ENCODE measurements at regions not wholly inside any gene's neighbourhood (a gene's known extent, or its start where the extent isn't known, plus 50 kb on each side); places are given as distances from the start of the nearest gene placed in this dataset.
A peak's percentile ranks its signal among the peaks of the same experiment; 100 is the strongest.

DNA sequence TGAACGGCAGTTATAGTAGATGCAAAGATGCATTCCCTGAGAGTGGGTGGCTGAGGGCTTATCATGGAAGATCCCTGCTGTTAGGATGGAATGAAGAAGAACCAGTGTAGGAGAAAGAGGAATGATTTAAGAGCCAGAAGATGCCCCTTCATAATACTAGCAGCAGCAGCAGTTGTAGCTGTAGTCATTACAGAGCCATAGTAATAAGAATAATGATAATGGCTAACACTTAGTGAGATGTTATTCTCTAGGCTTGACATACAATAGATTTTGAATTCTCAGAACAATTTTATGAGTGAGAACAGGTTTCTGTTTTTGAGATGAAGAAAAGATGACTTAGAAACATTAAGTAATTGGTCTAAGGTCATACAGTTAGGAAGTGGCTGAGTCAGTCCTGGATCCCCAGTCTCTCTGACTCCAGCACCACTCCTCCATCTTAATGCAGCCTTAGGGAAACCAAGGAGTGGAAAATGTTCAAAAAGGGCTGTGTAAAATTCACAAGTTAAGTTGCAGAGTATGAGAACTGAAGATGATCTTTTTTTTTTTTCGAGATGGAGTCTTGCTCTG, 459.4 kb upstream of the SGCD start:
- DNase-seq = no peak

DNA sequence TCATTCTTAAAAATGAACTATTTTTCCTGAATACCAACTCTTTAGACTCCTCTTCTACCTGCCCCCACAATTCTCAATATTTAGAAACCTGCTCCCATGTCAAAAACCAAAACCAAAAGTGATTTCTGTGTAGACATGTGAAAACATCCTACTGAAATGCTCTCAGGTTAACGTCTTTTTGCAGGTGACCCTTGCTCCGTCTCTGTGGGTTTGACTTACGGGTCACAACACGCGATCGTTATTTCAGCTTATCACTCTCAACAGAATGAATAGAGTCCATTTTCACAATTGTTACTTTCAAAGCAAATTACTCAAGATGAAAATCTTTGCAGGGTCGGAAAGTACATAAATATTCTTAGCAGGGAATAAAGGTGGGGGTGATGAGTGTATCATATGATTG, 456.3 kb upstream of the SGCD start:
- DNase-seq = no peak

DNA sequence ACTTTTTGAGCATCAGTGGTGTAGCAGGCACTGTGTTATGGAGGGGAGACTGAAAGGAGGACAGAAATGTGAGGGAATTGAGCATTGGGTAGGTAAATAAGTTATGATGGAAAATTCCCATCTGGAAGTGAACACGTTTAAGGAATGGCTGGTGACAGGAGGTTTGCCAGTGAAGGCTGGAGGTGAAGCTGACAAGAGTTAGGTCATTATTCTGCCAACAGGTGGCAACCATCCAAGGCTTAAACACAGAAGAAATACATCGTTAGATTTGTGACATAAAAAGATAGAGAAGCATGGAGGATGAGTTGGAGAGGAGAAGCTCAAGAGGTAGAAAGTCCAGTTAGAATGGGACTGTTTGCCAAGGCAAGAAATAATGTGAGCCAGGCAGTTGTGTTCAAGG, 455.3 kb upstream of the SGCD start:
- no peak for DNase-seq

DNA sequence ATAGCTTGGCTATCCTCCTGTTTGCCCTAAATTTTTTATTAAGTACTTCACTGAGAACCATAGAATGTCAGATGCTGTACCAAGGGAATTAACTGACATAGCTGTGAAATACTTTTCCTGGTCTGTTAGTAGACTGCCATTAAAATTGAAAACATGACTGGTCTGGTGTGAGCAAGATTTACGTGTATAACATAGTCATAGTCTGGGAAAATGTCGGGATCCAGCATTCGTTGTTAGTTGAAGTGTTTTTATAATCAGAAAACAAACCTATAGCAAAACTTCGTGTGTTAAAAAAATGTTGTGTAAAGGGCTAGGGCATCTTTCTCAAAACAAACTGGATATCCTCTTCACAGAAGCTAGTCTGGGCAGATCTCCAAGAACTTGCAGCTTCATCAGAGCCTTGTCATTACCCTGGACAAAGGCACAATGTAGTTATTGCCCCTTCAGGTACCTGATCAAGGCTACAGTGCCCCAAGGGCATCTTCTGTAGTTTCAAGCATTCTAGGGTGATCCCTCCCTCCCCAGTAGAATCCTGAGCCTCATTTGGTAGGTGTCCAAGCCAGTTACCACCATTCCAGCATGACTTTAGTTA, 454.2 kb upstream of the SGCD start:
- no peak for DNase-seq

DNA sequence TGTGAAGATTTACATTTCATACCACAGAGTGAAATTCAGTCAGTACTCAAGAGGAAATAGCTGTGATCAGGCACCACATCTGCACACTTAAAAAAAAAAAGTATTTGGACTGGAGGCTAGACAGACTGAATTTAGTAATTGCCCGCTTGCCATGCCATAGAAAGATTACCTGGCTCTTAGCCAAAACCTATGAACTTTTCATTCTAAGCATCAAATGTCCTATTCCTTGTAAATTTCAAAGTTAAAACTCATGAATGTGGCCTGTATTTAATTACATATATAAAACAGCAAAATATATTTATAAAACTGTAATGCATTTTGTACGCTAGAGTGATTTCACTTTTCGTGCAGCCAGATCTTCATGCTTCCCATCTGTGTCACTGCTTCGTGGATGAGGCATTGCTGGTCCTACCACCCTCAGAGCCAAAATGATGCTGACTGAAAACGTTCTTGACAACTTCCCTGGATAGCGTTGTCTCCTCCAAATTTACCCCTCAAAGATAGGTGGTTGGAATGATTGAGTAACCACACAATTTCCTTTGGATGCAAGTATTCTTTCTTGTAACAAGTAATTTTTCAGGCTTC, 447.9 kb upstream of the SGCD start:
- DNase-seq = no peak

DNA sequence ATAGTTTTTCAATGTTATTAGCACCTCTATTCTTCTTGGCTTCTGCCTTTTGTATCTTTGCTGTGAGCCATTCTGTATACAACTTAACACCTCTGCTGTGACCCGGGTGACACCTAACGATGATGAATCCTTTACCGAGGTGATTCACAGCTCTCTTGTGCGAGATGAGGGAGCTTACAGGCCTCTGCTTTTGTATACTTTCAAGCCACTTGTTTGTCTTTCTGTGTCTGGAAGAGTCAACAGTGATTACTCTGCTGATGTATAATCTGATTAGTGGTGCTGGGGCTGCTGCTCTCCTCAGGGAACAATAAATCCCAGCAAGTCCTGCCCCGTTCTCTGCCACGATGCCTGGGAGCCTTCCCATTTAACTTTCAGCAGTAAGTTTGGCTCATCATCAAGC, 442.9 kb upstream of the SGCD start:
- DNase-seq = peak in 1 of 2 donors; percentile 10

DNA sequence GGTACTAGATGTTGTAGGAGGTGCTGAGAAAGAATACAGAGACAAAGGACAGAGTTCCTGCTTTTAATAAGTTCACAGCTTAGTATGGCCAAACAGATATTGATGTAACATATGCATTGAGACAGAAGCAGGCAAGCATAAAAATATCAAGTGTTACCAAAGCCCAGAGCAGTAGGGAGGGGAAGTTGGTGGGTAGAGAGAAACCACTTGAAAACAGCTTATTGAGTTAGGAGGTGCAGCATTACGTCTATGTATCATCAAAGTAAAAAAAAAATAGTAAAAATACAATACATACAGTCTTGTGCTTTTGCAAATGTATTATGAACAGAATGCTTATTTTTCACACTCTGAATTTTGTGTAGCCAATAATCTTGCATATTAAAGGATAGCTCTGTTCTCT, 441.8 kb upstream of the SGCD start:
- peak in 1 of 2 donors; percentile 8 for DNase-seq

DNA sequence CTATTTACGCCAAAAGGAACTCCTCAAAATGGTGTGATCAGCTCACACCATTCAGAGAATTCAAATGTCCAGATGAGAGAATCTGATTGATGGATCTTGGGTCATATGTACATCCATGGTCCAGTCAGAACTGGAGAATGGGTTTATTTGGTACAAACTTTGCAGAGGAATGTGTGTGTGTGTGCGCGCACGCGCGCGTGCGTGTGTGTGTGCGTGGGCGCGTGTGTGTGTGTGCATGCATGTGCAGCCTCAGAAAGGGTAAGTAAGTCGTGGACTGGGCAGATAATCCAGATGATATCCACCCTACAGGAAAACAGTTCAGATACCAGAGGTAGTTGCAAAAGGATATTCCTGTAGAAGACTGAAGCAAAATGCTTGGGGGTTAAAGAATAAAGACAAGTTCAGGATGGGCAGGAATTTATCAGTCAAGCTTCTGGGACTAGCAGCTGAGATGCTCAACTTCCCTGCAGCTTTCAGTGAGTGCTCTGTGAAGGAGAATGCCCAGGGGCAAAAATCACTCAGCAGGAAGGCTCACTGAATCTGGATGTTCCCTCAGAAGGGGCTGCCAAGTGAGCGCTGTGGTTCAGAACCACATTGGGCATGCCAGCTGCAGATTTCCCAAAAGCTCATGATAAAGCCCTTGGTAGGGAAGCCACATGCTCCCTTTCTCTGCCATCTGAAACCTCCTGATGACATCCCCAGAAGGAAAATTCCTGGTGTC, 440.5 kb upstream of the SGCD start:
- no peak for DNase-seq

DNA sequence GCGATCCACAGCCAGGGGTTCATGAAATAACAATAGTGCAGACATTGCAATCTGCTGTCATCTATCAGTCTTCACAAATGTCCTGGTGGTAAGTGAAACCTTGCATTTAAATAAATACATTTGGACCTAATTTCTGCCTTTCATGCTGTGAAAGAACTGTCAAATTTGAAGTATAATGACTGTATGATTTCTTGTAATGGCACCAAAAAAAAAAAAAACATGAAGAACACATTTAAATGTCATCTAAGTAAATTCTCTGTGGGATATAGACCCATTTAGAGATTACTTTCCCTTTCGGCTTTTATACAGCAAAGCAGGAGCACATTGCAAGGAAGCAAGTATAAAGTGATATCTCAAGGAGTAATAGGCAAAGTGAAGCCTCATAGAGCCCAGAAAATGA, 431.5 kb upstream of the SGCD start:
- DNase-seq = no peak

DNA sequence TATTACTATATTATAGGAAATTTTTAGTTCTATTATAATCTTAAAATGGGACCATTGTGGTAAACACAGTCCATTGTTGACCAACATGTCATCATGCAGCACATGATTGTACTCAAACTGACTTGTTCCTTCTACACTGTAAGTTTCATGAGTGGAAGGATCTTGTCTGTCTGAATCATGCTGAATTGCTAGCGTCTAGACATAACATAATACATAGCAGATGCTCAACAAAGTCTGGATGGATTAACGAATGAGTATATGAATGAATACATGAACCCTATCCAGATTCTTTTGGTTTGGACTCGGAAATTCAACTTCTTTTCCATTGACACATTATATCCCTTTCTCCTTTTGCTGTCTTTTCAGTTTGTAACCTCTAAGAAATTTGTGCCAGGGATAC, 429.2 kb upstream of the SGCD start:
- DNase-seq = no peak

DNA sequence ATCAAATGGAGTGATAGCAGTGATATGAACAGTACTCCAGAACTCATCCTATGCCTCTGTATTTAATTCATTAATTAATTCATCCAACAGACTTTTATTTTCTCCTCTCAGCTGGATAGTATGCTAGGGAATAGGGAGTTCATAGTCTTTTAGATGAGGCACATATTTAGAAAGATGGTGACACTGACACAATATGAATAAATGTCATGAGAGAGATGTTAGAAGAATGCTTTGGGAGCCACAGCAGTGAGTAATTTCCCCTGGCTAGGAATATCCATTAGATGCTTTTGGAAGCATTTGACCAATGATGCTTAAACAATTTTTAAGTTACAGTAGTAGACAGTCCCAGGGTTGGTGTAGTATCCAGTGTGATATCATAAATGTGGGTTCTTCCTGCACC, 428.7 kb upstream of the SGCD start:
- no peak for DNase-seq

DNA sequence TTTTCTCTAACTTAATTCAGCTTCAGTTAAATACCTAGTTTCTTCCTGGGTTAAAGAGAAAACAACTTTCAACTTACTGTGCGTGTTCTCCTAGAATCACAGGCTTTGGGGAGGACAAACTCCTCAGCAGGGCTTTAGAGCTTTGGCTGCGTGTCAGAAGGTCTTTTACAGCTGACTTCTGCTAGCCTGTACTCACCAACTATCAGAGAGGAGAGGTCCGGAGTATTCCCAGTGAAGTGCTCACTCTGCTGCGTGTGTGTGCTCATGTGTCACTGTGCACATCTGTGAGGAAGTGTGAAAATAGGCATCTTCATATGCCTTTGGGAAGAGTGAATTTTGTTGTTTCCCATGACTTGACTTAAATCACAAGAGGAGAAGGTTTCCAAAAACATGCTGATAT, 423.2 kb upstream of the SGCD start:
- DNase-seq = no peak

DNA sequence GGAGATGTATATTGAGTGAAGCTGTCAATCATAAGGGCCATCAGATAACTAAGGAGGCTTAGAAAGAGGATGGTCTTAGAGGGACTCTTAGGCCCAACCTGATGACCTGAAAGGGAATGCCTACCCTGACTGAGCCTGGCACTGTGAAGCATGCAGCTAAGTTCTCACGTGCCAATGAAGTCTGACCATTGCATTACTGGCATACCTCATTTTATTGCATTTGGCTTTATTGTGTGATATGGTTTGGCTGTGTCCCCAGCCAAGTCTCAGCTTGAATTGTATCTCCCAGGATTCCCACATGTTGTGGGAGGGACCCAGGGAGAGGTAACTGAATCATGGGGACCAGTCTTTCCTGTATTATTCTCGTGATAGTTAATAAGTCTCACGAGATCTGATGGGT, 421.6 kb upstream of the SGCD start:
- no peak for DNase-seq

DNA sequence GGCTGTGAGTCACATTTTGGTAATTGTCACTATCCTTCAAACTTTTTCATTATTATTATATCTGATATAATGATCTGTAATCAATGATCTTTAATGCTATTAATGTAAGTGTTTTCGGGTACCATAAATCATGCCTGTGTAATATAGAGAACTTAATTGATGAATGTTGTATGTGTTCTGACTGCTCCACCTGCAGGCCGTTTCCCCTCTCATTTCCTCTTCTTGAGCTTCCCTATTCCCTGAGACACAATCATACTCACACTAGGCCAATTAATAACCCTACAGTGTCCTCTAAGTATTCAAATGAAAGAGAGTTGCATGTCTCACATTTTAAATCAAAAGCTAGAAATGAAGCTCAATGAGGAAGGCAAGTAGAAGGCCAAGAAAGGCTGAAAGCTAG, 420.9 kb upstream of the SGCD start:
- DNase-seq = peak in 1 of 2 donors; percentile 7

DNA sequence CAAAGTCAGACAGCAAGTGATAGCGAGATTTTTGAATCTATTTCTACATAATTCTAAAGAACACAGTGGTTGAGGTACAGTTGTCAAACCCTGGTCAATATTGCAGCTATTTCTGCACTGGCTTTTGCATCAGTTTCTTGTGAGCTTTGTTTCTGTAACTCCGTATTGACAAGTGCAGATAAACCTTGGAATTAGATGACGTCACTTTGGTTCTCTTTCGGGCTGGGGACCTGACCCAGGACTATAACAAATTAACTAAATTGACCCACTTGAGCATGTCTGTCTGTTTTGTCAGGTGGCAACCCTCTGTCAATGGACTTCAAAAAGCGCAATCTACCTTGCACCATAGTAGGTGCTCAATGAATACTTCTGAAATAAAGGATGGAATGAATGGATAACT, 418.4 kb upstream of the SGCD start:
- DNase-seq = no peak

DNA sequence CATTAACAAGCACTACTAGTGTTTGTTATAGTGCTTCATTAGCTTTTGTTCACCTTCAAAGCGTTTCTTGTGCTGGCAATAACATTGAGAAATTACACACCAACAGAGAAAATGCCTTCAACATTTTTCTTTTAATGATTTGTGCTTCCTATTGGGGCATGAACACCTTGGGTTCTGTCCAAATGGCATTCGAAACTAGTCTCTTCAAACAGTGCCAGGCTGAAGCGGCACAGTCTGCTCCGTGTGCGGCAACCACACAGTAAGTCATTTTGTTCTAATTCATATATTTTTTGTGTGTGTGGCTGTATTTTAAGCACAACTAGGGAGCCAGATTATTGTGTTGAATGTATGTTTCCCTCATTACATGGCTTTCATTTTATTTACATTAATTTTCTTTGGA, 414.7 kb upstream of the SGCD start:
- no peak for DNase-seq

DNA sequence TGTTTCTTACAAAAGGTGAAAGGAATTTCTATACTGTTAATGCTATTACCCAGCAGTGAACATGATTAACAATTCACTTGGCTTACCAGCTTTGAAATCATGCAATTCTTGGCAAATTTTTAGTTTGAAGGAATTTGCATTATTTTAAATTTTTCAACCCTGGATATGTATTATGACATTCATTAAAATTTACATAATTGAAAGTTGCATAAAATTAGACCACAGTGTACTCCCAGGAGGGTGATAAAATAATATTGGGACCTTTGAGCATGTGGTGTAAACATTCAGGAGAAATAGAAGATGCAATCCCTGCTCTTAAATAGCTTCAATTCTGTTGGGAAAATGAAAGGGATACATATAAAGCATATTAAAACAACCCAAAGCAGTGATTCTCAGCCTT, 412.2 kb upstream of the SGCD start:
- no peak for DNase-seq

DNA sequence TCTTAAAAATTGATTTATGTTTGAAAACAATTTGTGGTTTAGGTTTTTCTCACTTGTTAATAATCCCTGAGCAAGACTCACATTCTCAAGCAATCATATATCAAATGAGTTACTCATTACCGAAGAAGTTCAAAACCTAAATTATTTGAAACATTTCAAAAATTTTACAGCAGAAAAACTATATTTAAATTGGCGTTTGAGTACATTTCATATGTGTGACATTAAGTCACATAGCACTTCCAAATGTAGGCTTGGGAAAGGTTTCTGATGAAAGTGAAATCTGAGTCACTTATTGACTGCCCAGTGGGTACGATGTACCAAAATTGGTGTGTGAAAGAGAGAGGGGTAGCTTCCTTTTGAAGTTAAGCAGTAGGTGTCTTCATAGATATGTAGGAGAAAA, 411.4 kb upstream of the SGCD start:
- no peak for DNase-seq

DNA sequence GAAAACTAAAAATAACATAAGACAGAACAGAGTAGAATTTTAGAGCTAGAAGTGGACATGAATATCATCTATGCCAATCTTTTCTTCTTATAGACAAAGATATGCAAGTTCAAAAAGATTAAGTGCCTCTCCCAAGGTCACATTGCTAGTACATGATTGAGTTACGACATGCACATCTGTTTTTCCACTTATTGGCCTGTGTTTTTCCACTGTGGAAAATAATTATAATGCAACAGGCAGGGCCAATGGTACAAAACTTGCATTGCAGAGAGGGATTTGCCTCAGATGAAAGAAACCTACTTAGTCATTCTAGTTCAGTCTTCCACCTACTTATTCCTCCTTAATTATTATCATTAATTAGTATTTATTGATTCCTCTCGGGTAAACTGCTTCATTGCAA, 407.8 kb upstream of the SGCD start:
- no peak for DNase-seq

DNA sequence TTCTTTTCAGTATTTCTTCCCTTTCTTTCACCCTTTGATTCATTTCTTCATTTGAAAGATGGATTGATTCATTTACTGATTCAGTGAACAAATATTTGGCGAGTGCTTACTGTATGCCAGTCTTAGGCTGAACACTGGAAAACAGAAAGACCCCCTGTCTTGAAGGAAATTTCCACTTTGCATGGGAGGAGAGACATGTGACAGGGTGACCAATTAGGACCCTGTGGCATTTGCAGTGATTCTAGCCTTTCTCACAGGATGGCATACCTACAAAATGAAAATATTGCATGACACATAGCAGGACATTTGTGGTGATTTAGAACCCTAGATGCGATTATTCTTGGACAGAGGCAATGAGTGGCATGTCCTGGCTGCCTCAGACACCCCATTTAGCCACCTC, 407.2 kb upstream of the SGCD start:
- no peak for DNase-seq

DNA sequence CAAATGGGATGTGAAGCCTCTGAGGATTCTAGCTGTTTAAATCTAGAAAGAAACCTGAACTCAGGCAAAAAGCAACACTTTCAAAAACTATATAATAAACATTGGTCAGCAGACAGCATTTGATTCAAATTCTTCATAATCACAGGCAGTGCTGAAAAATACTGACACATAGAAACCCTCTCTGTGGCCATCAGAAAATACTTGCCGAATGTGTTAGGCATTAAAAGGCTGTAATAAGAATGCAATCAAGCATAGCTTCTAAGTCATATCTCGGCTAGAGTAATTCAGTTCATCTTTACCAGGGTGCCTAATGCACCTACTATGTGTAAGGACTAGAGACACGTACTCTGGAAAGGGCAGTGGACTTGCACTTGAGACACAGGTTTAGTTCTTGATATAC, 405.3 kb upstream of the SGCD start:
- no peak for DNase-seq

DNA sequence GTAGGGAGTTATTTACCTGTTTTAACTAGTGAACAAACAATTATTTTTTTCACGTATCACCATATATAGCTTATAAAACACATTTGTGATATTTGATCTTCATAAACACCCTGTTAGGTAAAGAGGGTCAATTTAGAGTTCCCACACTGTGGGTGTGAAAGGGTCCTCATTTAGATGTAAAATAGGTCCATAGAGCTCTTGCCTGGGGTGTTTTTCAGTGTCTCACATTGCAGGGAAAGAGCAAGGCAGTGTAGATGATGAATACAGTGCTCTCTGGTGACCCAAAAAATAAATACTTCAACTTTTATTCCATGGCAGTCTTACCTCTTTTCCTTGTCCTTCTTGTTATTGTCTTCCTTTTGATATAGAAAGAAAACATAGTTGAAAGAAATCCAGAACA, 403.2 kb upstream of the SGCD start:
- no peak for DNase-seq

DNA sequence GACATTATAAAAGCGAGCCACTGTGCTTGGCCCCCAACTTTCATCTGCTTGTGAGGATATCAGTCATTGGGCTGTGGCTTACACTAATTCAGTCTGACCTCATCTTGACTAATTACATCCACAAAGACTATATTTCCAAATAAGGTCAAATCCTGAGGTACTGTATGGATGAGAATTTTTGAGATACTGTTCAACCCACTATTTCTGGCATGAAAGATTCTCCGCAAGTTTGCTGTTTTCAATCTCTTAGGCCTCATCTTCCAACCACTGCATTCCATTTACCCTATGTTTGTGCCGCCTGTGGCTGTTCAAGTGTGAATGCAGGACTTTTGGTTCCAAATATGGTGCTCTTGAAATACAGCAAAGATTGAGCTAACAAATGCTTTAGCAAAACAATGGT, 400.9 kb upstream of the SGCD start:
- no peak for DNase-seq

DNA sequence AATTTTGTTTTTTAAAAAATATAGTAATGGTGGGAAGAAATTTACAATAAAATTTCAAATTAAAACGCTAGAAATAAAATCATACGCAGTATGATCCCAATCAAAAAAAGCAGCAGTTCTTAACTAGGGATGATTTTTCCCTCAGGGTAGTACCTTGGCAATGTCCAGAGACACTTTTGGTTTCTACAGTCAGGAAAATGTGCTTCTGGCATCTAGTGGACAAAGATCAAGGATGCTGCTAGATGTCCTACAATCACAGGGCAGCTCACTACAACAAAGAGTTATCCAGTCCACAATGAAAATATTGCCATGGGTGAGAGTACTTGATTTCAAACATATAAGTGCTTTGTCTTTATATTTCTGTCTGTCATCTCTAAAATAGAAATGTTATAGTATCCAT, 400.2 kb upstream of the SGCD start:
- no peak for DNase-seq

DNA sequence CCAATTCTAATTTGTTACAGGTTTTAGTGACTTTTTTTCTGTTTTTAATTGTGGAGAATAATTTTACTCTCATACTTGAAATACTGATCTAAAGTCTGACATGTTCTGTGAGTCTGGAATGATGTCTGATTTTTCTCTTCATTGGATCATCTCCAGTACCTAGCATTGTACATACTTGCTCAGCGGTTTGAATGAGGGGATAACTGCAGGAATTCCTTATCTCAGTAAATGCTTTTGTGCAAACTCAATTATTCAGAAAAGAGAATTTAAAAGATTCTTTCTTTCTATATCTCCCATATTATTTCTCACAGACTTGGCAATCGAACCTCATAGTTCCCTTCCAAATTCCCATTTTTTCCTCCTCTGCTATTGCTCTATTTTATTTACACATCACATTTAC, 397.9 kb upstream of the SGCD start:
- no peak for DNase-seq

Data from CD4-positive, alpha-beta T cell treated with Interleukin-1 beta for 1 hour (primary cell).